K562 (cell line): ENCODE measurements at regions not wholly inside any gene's neighbourhood (a gene's known extent, or its start where the extent isn't known, plus 50 kb on each side); places are given as distances from the start of the nearest gene placed in this dataset.

Experiments used
- ATAC-seq: fragments of 200-7000 bp; cut with Tn5 transposase; 3 replicates; pipeline ENCODE4 v1.9.1; 2020; ENCODE audit warnings: moderate library complexity
- BruUV-seq: library from RNA; stranded (reverse); fragments of 400-500 nt; replicated peaks from 2 replicates; lab custom pipeline; 2021; lab: Mats Ljungman, UMichigan
- CTCF ChIA-PET: fragments of 300-600 bp; formaldehyde crosslinking; extraction: SDS; loops from one replicate; lab custom pipeline; 2021; ENCODE audit warnings: low intra/inter-chr PET ratio; lab: Yijun Ruan, JAX
- POLR2A ChIA-PET: fragments of 300-600, 350-650 bp; sonication (Branson Sonifier 250); formaldehyde crosslinking; extraction: SDS; loops from one replicate; lab custom pipeline; 2021; ENCODE audit warnings: antibody characterized with exemption, inconsistent platforms; lab: Yijun Ruan, JAX
- DNase-seq, 4 experiments: peaks; one replicate each; pipeline versions ENCODE4 v3.0.0 to v3.0.0-alpha.2; 2011 to 2018; ENCODE audit warnings: low spot score in 3 of 4, mixed read lengths in 3 of 4; ENCODE audit errors: extremely low read depth in 1 of 4
- FAIRE-seq: peaks from 2 replicates; lab custom pipeline; 2011; peaks lifted over from hg19 to GRCh38; lab: Jason Lieb, UNC
- H2AFZ ChIP-seq: 2 replicates; pipeline ENCODE4 v1.6.0; 2011; ENCODE audit warnings: low read depth, low read length, control low read depth, inconsistent platforms
- H3K27ac ChIP-seq: fragments of 200-600 bp; 3 replicates; pipeline ENCODE4 v1.8.0; 2011; ENCODE audit warnings: low read depth, mild to moderate bottlenecking, control low read depth, inconsistent platforms, low read length, moderate library complexity, mixed read lengths; ENCODE audit errors: extremely low read depth
- H3K27me3 ChIP-seq, 2 experiments: fragments of 300-600 bp in 1 of 2; 2 replicates in 1 of 2; 3 replicates in 1 of 2; pipeline versions ENCODE4 v1.6.0 to v1.8.0; 2011; ENCODE audit warnings: inconsistent platforms in 2 of 2, low read length in 2 of 2, mild to moderate bottlenecking in 1 of 2, mixed read lengths in 1 of 2, moderate library complexity in 1 of 2; ENCODE audit not compliant: control insufficient read depth in 2 of 2, insufficient read depth in 2 of 2
- H3K36me3 ChIP-seq: fragments of 300-600 bp; 3 replicates; pipeline ENCODE4 v1.8.0; 2011; ENCODE audit warnings: mild to moderate bottlenecking, low read length, inconsistent platforms; ENCODE audit not compliant: control insufficient read depth, insufficient read depth
- H3K4me1 ChIP-seq, 2 experiments: fragments of 200-600 bp in 1 of 2; replicated peaks in 1 of 2; 2 replicates in 1 of 2; 3 replicates in 1 of 2; pipeline versions ENCODE4 v1.5.1 to v1.8.0; 2011; ENCODE audit warnings: inconsistent platforms in 2 of 2, low read length in 2 of 2, mild to moderate bottlenecking in 1 of 2, mixed read lengths in 1 of 2, moderate library complexity in 1 of 2; ENCODE audit not compliant: control insufficient read depth in 2 of 2, insufficient read depth in 2 of 2
- H3K4me2 ChIP-seq: 2 replicates; pipeline ENCODE4 v1.6.1; 2011; ENCODE audit warnings: low read length, control low read depth, inconsistent platforms, mixed read lengths; ENCODE audit not compliant: insufficient read depth
- H3K4me3 ChIP-seq: fragments of 200-600 bp; sonication (generic), shearing (Covaris generic); 2 replicates; pipeline ENCODE4 v1.5.1; 2016; ENCODE audit warnings: control low read depth, inconsistent platforms
- H3K79me2 ChIP-seq: fragments of 200-600 bp; 3 replicates; pipeline ENCODE4 v1.8.0; 2011; ENCODE audit warnings: low read length, inconsistent platforms; ENCODE audit not compliant: control insufficient read depth, insufficient read depth
- H3K9ac ChIP-seq, 2 experiments: 2 replicates each; pipeline versions ENCODE4 v1.6.0 to v1.6.1; 2011; ENCODE audit warnings: low read depth in 2 of 2, low read length in 2 of 2, control low read depth in 1 of 2, inconsistent platforms in 1 of 2, mild to moderate bottlenecking in 1 of 2, mixed read lengths in 1 of 2; ENCODE audit not compliant: insufficient read depth in 1 of 2
- H3K9me1 ChIP-seq: one replicate; pipeline ENCODE4 v1.6.0; 2011; ENCODE audit warnings: inconsistent platforms, mild to moderate bottlenecking, low read length, moderate library complexity; ENCODE audit not compliant: control insufficient read depth, insufficient read depth
- H3K9me3 ChIP-seq: replicated peaks from 2 replicates; pipeline ENCODE4 v1.5.1; 2011; ENCODE audit warnings: low read depth, low read length, inconsistent platforms; ENCODE audit not compliant: control insufficient read depth, insufficient read depth
- H4K20me1 ChIP-seq: replicated peaks from 2 replicates; pipeline ENCODE4 v1.6.1; 2011; ENCODE audit warnings: low read length, inconsistent platforms, mixed read lengths; ENCODE audit not compliant: control insufficient read depth, insufficient read depth
- C11orf30 ChIP-seq: fragments of 450-650 bp; IDR thresholded peaks from 2 replicates; pipeline ENCODE4 v1.6.1; 2016; ENCODE audit warnings: low read depth, mild to moderate bottlenecking
- DLX4 ChIP-seq: fragments of 250-450 bp; sonication (Bioruptor Pico); IDR thresholded peaks from 2 replicates; pipeline ENCODE4 v1.6.1; 2021; ENCODE audit warnings: mild to moderate bottlenecking
- ETV5 ChIP-seq: sonication (generic); formaldehyde crosslinking; IDR thresholded peaks from 2 replicates; pipeline ENCODE4 v1.4.0; 2020; ENCODE audit warnings: low read depth, mild to moderate bottlenecking, missing genetic modification reagents
- HSF4 ChIP-seq: fragments of 250-450 bp; sonication (Bioruptor Pico); IDR thresholded peaks from 2 replicates; pipeline ENCODE4 v2.1.2; 2022; ENCODE audit warnings: mild to moderate bottlenecking, moderate library complexity, borderline replicate concordance
- SREBF2 ChIP-seq: sonication (generic); formaldehyde crosslinking; IDR thresholded peaks from 2 replicates; pipeline ENCODE4 v1.4.0; 2020; ENCODE audit warnings: mild to moderate bottlenecking, missing genetic modification reagents
- SRSF3 ChIP-seq: fragments of 200-400 bp; formaldehyde crosslinking; IDR thresholded peaks from 2 replicates; pipeline ENCODE4 v1.6.1; 2016; ENCODE audit warnings: mild to moderate bottlenecking, low read length, moderate library complexity; ENCODE audit not compliant: insufficient read depth
- STAT5B ChIP-seq: fragments of 250-450 bp; sonication (Bioruptor Pico); IDR thresholded peaks from 2 replicates; pipeline ENCODE4 v1.8.0; 2021; ENCODE audit warnings: mild to moderate bottlenecking, inconsistent platforms
- TCFL5 ChIP-seq: fragments of 250-450 bp; sonication (Bioruptor Pico); conservative IDR thresholded peaks from 2 replicates; pipeline ENCODE4 v1.6.1; 2021; ENCODE audit warnings: mild to moderate bottlenecking, moderate library complexity, matching md5 sums
- TRIM25 ChIP-seq: fragments of 450-650 bp; IDR thresholded peaks from 2 replicates; pipeline ENCODE4 v1.7.0; 2016; ENCODE audit warnings: borderline replicate concordance
- ZNF274 ChIP-seq: IDR thresholded peaks from 2 replicates; pipeline ENCODE4 v1.6.1; 2011; ENCODE audit warnings: low read depth, mild to moderate bottlenecking, low read length, moderate library complexity, borderline replicate concordance
- ZNF551 ChIP-seq: fragments of 250-450 bp; sonication (Bioruptor Pico); IDR thresholded peaks from 2 replicates; pipeline ENCODE4 v1.5.0; 2021; ENCODE audit warnings: mild to moderate bottlenecking, moderate library complexity
- ZNF668 ChIP-seq: fragments of 250-450 bp; sonication (Bioruptor Pico); IDR thresholded peaks from 2 replicates; pipeline ENCODE4 v1.8.0; 2022; ENCODE audit warnings: mild to moderate bottlenecking, inconsistent platforms
- ZNF699 ChIP-seq: fragments of 250-450 bp; sonication (Bioruptor Pico); IDR thresholded peaks from 2 replicates; pipeline ENCODE4 v1.8.0; 2021; ENCODE audit warnings: mild to moderate bottlenecking, moderate library complexity; ENCODE audit not compliant: insufficient replicate concordance
- WGBS: fragments of 100-300 bp; shearing (Covaris generic); methylation state at CpG from one replicate; pipeline ENCODE4 v1.1.6; 2016; ENCODE audit warnings: low coverage, mixed read lengths; ENCODE audit not compliant: insufficient coverage; ENCODE audit errors: missing lambda C conversion rate; 5-methylcytosine and 5-hydroxymethylcytosine counted together
- in situ Hi-C: fragments of 300-500 bp; cut with MboI; formaldehyde crosslinking; loops from 4 replicates; pipeline ENCODE4 v1.15.0; 2018; ENCODE audit warnings: inconsistent platforms, mixed read lengths
- intact Hi-C: fragments of 100-400 bp; cut with micrococcal nuclease; formaldehyde crosslinking; loops from 2 replicates; pipeline ENCODE4 v1.14.2; 2022

- TF ChIP-seq TRIM25 (no peak), ZNF274 (no peak), SREBF2 (no peak), ETV5 (CRISPR knock-in tag) (no peak), ZNF668 (CRISPR knock-in tag) (no peak), DLX4 (no peak), HSF4 (no peak)
- TF ChIP-seq, all 486 proteins: peak for 0
These were observed 392.2 kb downstream of the IRX1 start (continued) for GRCh38 chr5:3987867-3988266.

GRCh38 chr5:3993856-3994473 lies 398.3 kb downstream of the IRX1 start:
- ATAC-seq, result no peak
- H3K4me1 ChIP-seq, result no peaks in the 10 kb centered on the region
- intact Hi-C loops, result no loop called here
- H3K9ac ChIP-seq, result no peak overlapping the region
- no TSS peak for BruUV-seq
- no peaks in the 10 kb centered on the region for H3K36me3 ChIP-seq
- H3K4me2 ChIP-seq, result no peak overlapping the region
- H2AFZ ChIP-seq, result no peak overlapping the region
- H3K9me3 ChIP-seq, result no peaks in the 10 kb centered on the region
- no peaks in the 10 kb centered on the region for H3K27me3 ChIP-seq
- H3K9me1 ChIP-seq, result no peaks in the 10 kb centered on the region
- no peaks in the 10 kb centered on the region for H3K79me2 ChIP-seq
- H4K20me1 ChIP-seq, result no peaks in the 10 kb centered on the region
- under 1% methylated on average over 14 of the region's 14 CpGs for WGBS
- H3K4me3 ChIP-seq, result no peak overlapping the region
- DNase-seq, result no peak
- ChIA-PET CTCF (no interaction called here), POLR2A (no interaction called here)
- H3K27ac ChIP-seq, result no peak overlapping the region
- FAIRE-seq, result no peak
- in situ Hi-C loops, result no loop called here
- TF ChIP-seq ZNF699 (CRISPR knock-in tag), result no peak
- no peak for TF ChIP-seq TCFL5 (CRISPR knock-in tag)
- TF ChIP-seq STAT5B (CRISPR knock-in tag), result no peak
- no peak for TF ChIP-seq SRSF3
- no peak for TF ChIP-seq C11orf30
- TF ChIP-seq ZNF551 (CRISPR knock-in tag), result no peak
